Loucy (cell line): ENCODE measurements at regions not wholly inside any gene's neighbourhood (a gene's known extent, or its start where the extent isn't known, plus 50 kb on each side); places are given as distances from the start of the nearest gene placed in this dataset.
A peak's percentile ranks its signal among the peaks of the same experiment; 100 is the strongest.

Experiments
- H2AFZ ChIP-seq: fragments of 200-600 bp; sonication (generic); 2 replicates; pipeline ENCODE4 v1.6.0; 2016; ENCODE audit warnings: antibody characterized with exemption, mild to moderate bottlenecking, low read length, moderate library complexity
- H3F3A ChIP-seq: fragments of 200-600 bp; 2 replicates; pipeline ENCODE4 v1.6.0; 2016; ENCODE audit warnings: antibody characterized with exemption, low read depth, mild to moderate bottlenecking
- H3K27me3 ChIP-seq: fragments of 200-600 bp; sonication (generic); 2 replicates; pipeline ENCODE4 v1.6.1; 2014; ENCODE audit warnings: low read length, mild to moderate bottlenecking; ENCODE audit not compliant: insufficient read depth, poor library complexity, severe bottlenecking
- H3K36me3 ChIP-seq: fragments of 200-600 bp; sonication (generic); 2 replicates; pipeline ENCODE4 v1.6.1; 2016; ENCODE audit warnings: low read length; ENCODE audit not compliant: insufficient read depth
- H3K4me1 ChIP-seq: fragments of 200-600 bp; sonication (generic); 2 replicates; pipeline ENCODE4 v1.5.1; 2014; ENCODE audit warnings: low read length, mild to moderate bottlenecking; ENCODE audit not compliant: insufficient read depth, poor library complexity, severe bottlenecking
- H3K4me2 ChIP-seq: fragments of 200-600 bp; sonication (generic); 2 replicates; pipeline ENCODE4 v1.6.0; 2014; ENCODE audit warnings: antibody characterized with exemption, low read length, low read depth, mild to moderate bottlenecking; ENCODE audit not compliant: poor library complexity, severe bottlenecking
- H3K4me3 ChIP-seq: fragments of 200-600 bp; sonication (generic); 2 replicates; pipeline ENCODE4 v1.5.1; 2014; ENCODE audit warnings: low read length, mild to moderate bottlenecking, mixed read lengths; ENCODE audit not compliant: poor library complexity, severe bottlenecking
- H3K79me2 ChIP-seq: fragments of 200-600 bp; sonication (generic); 2 replicates; pipeline ENCODE4 v1.6.1; 2014; ENCODE audit warnings: low read length; ENCODE audit not compliant: insufficient read depth
- H3K9ac ChIP-seq: fragments of 200-600 bp; sonication (generic); 2 replicates; pipeline ENCODE4 v1.6.0; 2014; ENCODE audit warnings: mild to moderate bottlenecking, low read depth, low read length, moderate library complexity; ENCODE audit not compliant: poor library complexity, severe bottlenecking
- H3K9me2 ChIP-seq: fragments of 200-600 bp; sonication (generic); replicated peaks from 2 replicates; pipeline ENCODE4 v1.6.1; 2016; ENCODE audit warnings: low read depth, low read length, mixed read lengths
- H3K9me3 ChIP-seq: fragments of 200-600 bp; sonication (generic); 2 replicates; pipeline ENCODE4 v1.6.1; 2014; ENCODE audit warnings: mild to moderate bottlenecking, antibody characterized with exemption, low read length, low read depth; ENCODE audit not compliant: insufficient read depth
- H4K20me1 ChIP-seq: fragments of 200-600 bp; sonication (generic); 2 replicates; pipeline ENCODE4 v1.6.0; 2014; ENCODE audit warnings: antibody characterized with exemption, low read length, mild to moderate bottlenecking; ENCODE audit not compliant: insufficient read depth, poor library complexity, severe bottlenecking
- CTCF ChIP-seq: fragments of 200-600 bp; sonication (generic); conservative IDR thresholded peaks from 2 replicates; pipeline ENCODE4 v1.5.1; 2014; ENCODE audit warnings: mild to moderate bottlenecking, antibody characterized with exemption, low read length
- EZH2phosphoT487 ChIP-seq: fragments of 200-600 bp; IDR thresholded peaks from 2 replicates; pipeline ENCODE4 v1.6.1; 2018; ENCODE audit warnings: antibody characterized with exemption, mild to moderate bottlenecking, moderate library complexity, borderline replicate concordance

GRCh38 chr10:77716458-77717317 lies 79.1 kb upstream of the KCNMA1 start:
- TF ChIP-seq CTCF, result no peak
- TF ChIP-seq EZH2phosphoT487, result no peak
- H3K36me3 ChIP-seq, result no peaks in the 10 kb centered on the region

GRCh38 chr10:77715536-77715935 lies 77.9 kb upstream of the KCNMA1 start:
- H3K27me3 ChIP-seq, result no peaks in the 10 kb centered on the region
- H3K4me3 ChIP-seq, result no peak overlapping the region
- no peak overlapping the region for H3K4me2 ChIP-seq
- H3K9me3 ChIP-seq, result no peaks in the 10 kb centered on the region
- H3K79me2 ChIP-seq, result no peaks in the 10 kb centered on the region
- H2AFZ ChIP-seq, result no peak overlapping the region
- no peak overlapping the region for H3K9ac ChIP-seq
- no peak for TF ChIP-seq EZH2phosphoT487
- no peak for TF ChIP-seq CTCF
- H3K9me2 ChIP-seq, result no peaks in the 10 kb centered on the region
- no peaks in the 10 kb centered on the region for H3K4me1 ChIP-seq
- H3K36me3 ChIP-seq, result no peaks in the 10 kb centered on the region
- no peaks in the 10 kb centered on the region for H4K20me1 ChIP-seq
- H3F3A ChIP-seq, result no peaks in the 10 kb centered on the region

More at GRCh38 chr10:77716458-77717317, 79.1 kb upstream of the KCNMA1 start:
- no peaks in the 10 kb centered on the region for H3K4me1 ChIP-seq
- 0 out of 2 replicates have a peak overlapping the region, but pooled peaks have one; percentile 8 for H2AFZ ChIP-seq
- no peaks in the 10 kb centered on the region for H3K79me2 ChIP-seq
- H3K9me3 ChIP-seq, result no peaks in the 10 kb centered on the region
- no peaks in the 10 kb centered on the region for H3K27me3 ChIP-seq
- H3K4me2 ChIP-seq, result no peak overlapping the region
- no peak overlapping the region for H3K9ac ChIP-seq
- no peak overlapping the region for H3K4me3 ChIP-seq
- H3K9me2 ChIP-seq, result no peaks in the 10 kb centered on the region
- no peaks in the 10 kb centered on the region for H4K20me1 ChIP-seq
- no peaks in the 10 kb centered on the region for H3F3A ChIP-seq

- H3K27me3 ChIP-seq, result no peaks in the 10 kb centered on the region
- H3K4me3 ChIP-seq, result no peak overlapping the region
- no peak overlapping the region for H2AFZ ChIP-seq
- H4K20me1 ChIP-seq, result no peaks in the 10 kb centered on the region
- TF ChIP-seq CTCF, result peak; percentile 70
- TF ChIP-seq EZH2phosphoT487, result no peak
- no peak overlapping the region for H3K4me2 ChIP-seq
- no peak overlapping the region for H3K9ac ChIP-seq
- H3F3A ChIP-seq, result no peaks in the 10 kb centered on the region
- no peaks in the 10 kb centered on the region for H3K9me2 ChIP-seq
- no peaks in the 10 kb centered on the region for H3K36me3 ChIP-seq
- no peaks in the 10 kb centered on the region for H3K79me2 ChIP-seq
- no peaks in the 10 kb centered on the region for H3K9me3 ChIP-seq
- no peaks in the 10 kb centered on the region for H3K4me1 ChIP-seq
Observed at GRCh38 chr10:77715088-77715487, 77.5 kb upstream of the KCNMA1 start.
